KMS-11 (cell line): ENCODE measurements at regions not wholly inside any gene's neighbourhood (a gene's known extent, or its start where the extent isn't known, plus 50 kb on each side); places are given as distances from the start of the nearest gene placed in this dataset.

Experiments used
- H2AFZ ChIP-seq: fragments of 200-600 bp; sonication (generic); 2 replicates; pipeline ENCODE4 v1.6.1; 2016; ENCODE audit warnings: antibody characterized with exemption, mixed run types, low read depth
- H3K27ac ChIP-seq: fragments of 200-600 bp; sonication (generic); 2 replicates; pipeline ENCODE4 v1.6.1; 2016; ENCODE audit warnings: mild to moderate bottlenecking, mixed run types
- H3K27me3 ChIP-seq: fragments of 200-600 bp; sonication (generic); 2 replicates; pipeline ENCODE4 v1.6.1; 2017; ENCODE audit warnings: mild to moderate bottlenecking, low read depth, mixed run types, moderate library complexity; ENCODE audit not compliant: insufficient read depth
- H3K36me3 ChIP-seq: fragments of 200-600 bp; sonication (generic); 2 replicates; pipeline ENCODE4 v1.6.1; 2017; ENCODE audit warnings: mild to moderate bottlenecking, mixed run types; ENCODE audit not compliant: insufficient read depth
- H3K4me1 ChIP-seq: fragments of 200-600 bp; sonication (generic); 2 replicates; pipeline ENCODE4 v1.6.1; 2016; ENCODE audit warnings: mild to moderate bottlenecking, low read depth, mixed run types; ENCODE audit not compliant: poor library complexity, severe bottlenecking
- H3K4me2 ChIP-seq: fragments of 200-600 bp; sonication (generic); 2 replicates; pipeline ENCODE4 v1.7.0; 2016; ENCODE audit warnings: mild to moderate bottlenecking, mixed run types
- H3K4me3 ChIP-seq: fragments of 200-600 bp; sonication (generic); IDR thresholded peaks from 2 replicates; pipeline ENCODE4 v1.6.1; 2017; ENCODE audit warnings: low read depth, low read length, mixed read lengths; ENCODE audit not compliant: insufficient read depth
- H3K79me2 ChIP-seq: fragments of 200-600 bp; sonication (generic); 2 replicates; pipeline ENCODE4 v1.6.1; 2016; ENCODE audit warnings: low read depth, mixed run types; ENCODE audit not compliant: insufficient read depth
- H3K9ac ChIP-seq: fragments of 200-600 bp; sonication (generic); 2 replicates; pipeline ENCODE4 v1.6.1; 2016; ENCODE audit warnings: mild to moderate bottlenecking, mixed run types
- H4K20me1 ChIP-seq: fragments of 200-600 bp; sonication (generic); 2 replicates; pipeline ENCODE4 v1.6.1; 2016; ENCODE audit warnings: mild to moderate bottlenecking, mixed run types; ENCODE audit not compliant: insufficient read depth
- CTCF ChIP-seq: fragments of 200-600 bp; sonication (generic); conservative IDR thresholded peaks from 2 replicates; pipeline ENCODE4 v1.6.1; 2017; ENCODE audit warnings: low read depth, mild to moderate bottlenecking, antibody characterized with exemption, low read length, moderate library complexity, mixed read lengths

DNA sequence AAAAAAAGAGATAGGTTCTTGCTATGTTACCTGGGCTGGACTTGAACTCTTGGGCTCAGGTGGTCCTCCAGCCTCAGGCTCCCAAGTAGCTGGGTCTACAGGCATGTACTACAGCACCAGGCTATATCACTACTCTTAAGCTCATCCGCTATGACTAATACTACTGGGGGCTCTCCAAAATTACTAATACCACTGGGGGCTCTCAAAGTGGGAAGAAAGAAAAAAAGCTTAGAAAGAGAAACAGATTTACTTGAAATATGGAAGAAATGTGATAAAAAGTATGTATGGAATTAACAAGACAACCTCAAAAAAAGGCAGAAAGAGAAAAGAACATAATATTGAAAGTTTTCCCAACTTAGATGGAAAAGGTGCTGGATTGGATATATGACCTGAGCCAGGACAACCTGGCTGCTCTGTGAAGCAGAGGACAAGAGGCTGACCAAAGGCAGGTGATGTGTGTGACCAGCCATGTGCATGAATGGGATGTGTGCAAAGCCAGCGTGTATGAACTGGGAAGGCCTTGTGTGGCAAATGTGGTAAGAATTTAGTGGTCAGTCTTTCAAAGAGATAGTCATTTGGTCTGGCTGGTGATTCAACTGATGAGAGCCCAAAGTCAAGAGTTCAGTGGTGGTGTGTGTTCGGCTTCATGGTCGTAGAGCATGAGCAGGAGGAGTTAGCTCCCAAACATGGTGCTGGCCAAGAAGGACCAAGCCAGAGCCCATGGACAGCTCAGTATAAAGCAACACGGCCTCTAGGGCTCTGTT lies 232.4 kb upstream of the KLF14 start:
- no peak for TF ChIP-seq CTCF
- H3K4me2 ChIP-seq, result no peak overlapping the region

GRCh38 chr7:130970196-130970595 lies 236.2 kb upstream of the KLF14 start:
- no peak overlapping the region for H3K9ac ChIP-seq
- no peak overlapping the region for H3K27ac ChIP-seq
- no peak overlapping the region for H3K4me2 ChIP-seq
- H2AFZ ChIP-seq, result no peak overlapping the region
- H3K4me1 ChIP-seq, result peaks cover 5% of the 10 kb centered on the region
- H3K79me2 ChIP-seq, result peaks cover 10% of the 10 kb centered on the region; the same call in 1 of the 2 replicates
- H3K36me3 ChIP-seq, result no peaks in the 10 kb centered on the region
- no peaks in the 10 kb centered on the region for H3K27me3 ChIP-seq
- H4K20me1 ChIP-seq, result no peaks in the 10 kb centered on the region
- TF ChIP-seq CTCF, result no peak
- no peak overlapping the region for H3K4me3 ChIP-seq

More for the DNA sequence above, 232.4 kb upstream of the KLF14 start:
- Histone ChIP-seq H3K4me1 (peaks cover 38% of the 10 kb centered on the region), H2AFZ (no peak overlapping the region), H4K20me1 (no peaks in the 10 kb centered on the region), H3K27me3 (no peaks in the 10 kb centered on the region), H3K4me3 (no peak overlapping the region), H3K27ac (no peak overlapping the region), H3K79me2 (peaks cover 32% of the 10 kb centered on the region; the same call in 1 of the 2 replicates), H3K36me3 (no peaks in the 10 kb centered on the region), H3K9ac (no peak overlapping the region)

- Histone ChIP-seq H3K36me3 (no peaks in the 10 kb centered on the region), H3K9ac (no peak overlapping the region), H3K4me1 (peaks cover 5% of the 10 kb centered on the region), H3K79me2 (peaks cover 10% of the 10 kb centered on the region; the same call in 1 of the 2 replicates), H3K27ac (no peak overlapping the region), H3K4me3 (no peak overlapping the region), H4K20me1 (no peaks in the 10 kb centered on the region), H3K27me3 (no peaks in the 10 kb centered on the region), H3K4me2 (no peak overlapping the region), H2AFZ (no peak overlapping the region)
- TF ChIP-seq CTCF, result no peak
Observed at GRCh38 chr7:130970696-130971095, 236.7 kb upstream of the KLF14 start.

DNA sequence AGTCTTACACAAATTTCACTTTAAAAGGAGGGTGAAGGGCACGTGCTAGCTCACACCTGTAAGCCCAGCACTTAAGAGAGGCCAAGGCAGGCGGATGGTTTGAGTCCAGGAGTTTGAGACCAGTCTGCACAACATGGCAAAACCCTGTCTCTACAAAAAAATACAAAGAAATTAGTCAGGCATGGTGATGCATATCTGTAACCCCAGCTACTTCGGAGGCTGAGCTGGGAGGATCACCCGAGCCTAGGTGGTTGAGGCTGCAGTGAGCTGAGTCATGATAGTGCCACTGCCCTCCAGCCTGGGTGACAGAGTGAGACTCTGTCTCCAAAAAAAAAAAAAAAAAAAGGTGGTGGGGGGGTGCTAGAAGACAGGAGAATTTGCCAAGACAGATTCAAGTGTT lies 237.3 kb upstream of the KLF14 start:
- Histone ChIP-seq H3K27ac (no peak overlapping the region), H4K20me1 (no peaks in the 10 kb centered on the region), H3K9ac (no peak overlapping the region), H3K27me3 (no peaks in the 10 kb centered on the region), H3K4me2 (no peak overlapping the region), H2AFZ (no peak overlapping the region), H3K79me2 (peaks cover 10% of the 10 kb centered on the region; the same call in 1 of the 2 replicates), H3K36me3 (no peaks in the 10 kb centered on the region), H3K4me1 (peaks cover 5% of the 10 kb centered on the region), H3K4me3 (no peak overlapping the region)
- no peak for TF ChIP-seq CTCF
